B cell (primary cell): ENCODE measurements at regions not wholly inside any gene's neighbourhood (a gene's known extent, or its start where the extent isn't known, plus 50 kb on each side); places are given as distances from the start of the nearest gene placed in this dataset.

Experiments
- EZH2 ChIP-seq: IDR thresholded peaks from 2 replicates; pipeline ENCODE4 v1.6.1; 2012; ENCODE audit warnings: borderline replicate concordance, low read depth, mild to moderate bottlenecking, moderate library complexity, low read length; ENCODE audit not compliant: insufficient read depth, poor library complexity, severe bottlenecking
- TF ChIP-seq, protein P1 (sequence below): fragments of 200-600 bp; IDR thresholded peaks from one replicate; pipeline ENCODE4 v1.8.0; 2022; ENCODE audit warnings: antibody characterized with exemption, mild to moderate bottlenecking

DNA sequence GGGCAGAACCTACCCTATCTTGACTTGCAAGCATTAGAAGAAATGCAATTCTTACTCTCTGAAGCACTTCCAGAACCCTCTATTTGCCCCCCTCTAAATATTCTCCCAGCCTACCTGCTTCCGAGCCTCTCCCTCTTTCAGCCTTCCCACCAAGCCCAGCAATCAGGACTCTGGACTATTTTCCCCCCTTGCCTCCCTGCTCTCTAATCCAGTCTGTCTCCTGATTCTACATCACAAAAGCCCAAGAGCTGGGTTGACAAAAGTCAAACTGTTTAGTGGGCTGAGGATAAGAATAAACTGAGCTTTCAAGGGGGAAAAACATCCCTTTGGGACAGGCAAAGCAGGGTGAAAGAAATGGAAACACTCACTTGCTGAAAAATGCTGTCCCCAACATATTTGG is 123.2 kb upstream of the KIF2A start:
- TF ChIP-seq EZH2: no peak
- TF ChIP-seq, protein P1, sequence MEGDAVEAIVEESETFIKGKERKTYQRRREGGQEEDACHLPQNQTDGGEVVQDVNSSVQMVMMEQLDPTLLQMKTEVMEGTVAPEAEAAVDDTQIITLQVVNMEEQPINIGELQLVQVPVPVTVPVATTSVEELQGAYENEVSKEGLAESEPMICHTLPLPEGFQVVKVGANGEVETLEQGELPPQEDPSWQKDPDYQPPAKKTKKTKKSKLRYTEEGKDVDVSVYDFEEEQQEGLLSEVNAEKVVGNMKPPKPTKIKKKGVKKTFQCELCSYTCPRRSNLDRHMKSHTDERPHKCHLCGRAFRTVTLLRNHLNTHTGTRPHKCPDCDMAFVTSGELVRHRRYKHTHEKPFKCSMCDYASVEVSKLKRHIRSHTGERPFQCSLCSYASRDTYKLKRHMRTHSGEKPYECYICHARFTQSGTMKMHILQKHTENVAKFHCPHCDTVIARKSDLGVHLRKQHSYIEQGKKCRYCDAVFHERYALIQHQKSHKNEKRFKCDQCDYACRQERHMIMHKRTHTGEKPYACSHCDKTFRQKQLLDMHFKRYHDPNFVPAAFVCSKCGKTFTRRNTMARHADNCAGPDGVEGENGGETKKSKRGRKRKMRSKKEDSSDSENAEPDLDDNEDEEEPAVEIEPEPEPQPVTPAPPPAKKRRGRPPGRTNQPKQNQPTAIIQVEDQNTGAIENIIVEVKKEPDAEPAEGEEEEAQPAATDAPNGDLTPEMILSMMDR: no peak
